GM23338 (cell line): ENCODE measurements at regions not wholly inside any gene's neighbourhood (a gene's known extent, or its start where the extent isn't known, plus 50 kb on each side); places are given as distances from the start of the nearest gene placed in this dataset.

ENCODE experiments used
- ATAC-seq: fragments of 200-7000 bp; cut with Tn5 transposase; 3 replicates; pipeline ENCODE4 v1.9.1; 2020
- DNase-seq: peaks from one replicate; pipeline ENCODE4 v3.0.0-alpha.2; 2015; ENCODE audit warnings: low spot score
- H2AFZ ChIP-seq: fragments of 200-600 bp; sonication (generic); 2 replicates; pipeline ENCODE4 v1.8.0; 2016; ENCODE audit warnings: antibody characterized with exemption, mild to moderate bottlenecking, moderate library complexity
- H3F3A ChIP-seq: fragments of 200-600 bp; sonication (generic); replicated peaks from 2 replicates; pipeline ENCODE4 v1.8.0; 2017; ENCODE audit warnings: antibody characterized with exemption, mixed run types, low read depth
- H3K27ac ChIP-seq: fragments of 200-600 bp; sonication (generic); 2 replicates; pipeline ENCODE4 v1.6.1; 2016; ENCODE audit warnings: low read depth
- H3K27me3 ChIP-seq: fragments of 200-600 bp; sonication (generic); 2 replicates; pipeline ENCODE4 v1.8.0; 2016; ENCODE audit warnings: mild to moderate bottlenecking, mixed run types, moderate library complexity; ENCODE audit not compliant: insufficient read depth
- H3K36me3 ChIP-seq: fragments of 200-600 bp; sonication (generic); 2 replicates; pipeline ENCODE4 v1.8.0; 2016; ENCODE audit warnings: mild to moderate bottlenecking; ENCODE audit not compliant: insufficient read depth
- H3K4me1 ChIP-seq: fragments of 200-600 bp; sonication (generic); 2 replicates; pipeline ENCODE4 v1.8.0; 2016; ENCODE audit warnings: mild to moderate bottlenecking, moderate library complexity; ENCODE audit not compliant: insufficient read depth
- H3K4me2 ChIP-seq: fragments of 200-600 bp; sonication (generic); 2 replicates; pipeline ENCODE4 v1.7.1; 2017; ENCODE audit warnings: mixed run types
- H3K4me3 ChIP-seq: fragments of 200-600 bp; sonication (generic); 2 replicates; pipeline ENCODE4 v1.6.1; 2016; ENCODE audit warnings: mixed run types
- H3K79me2 ChIP-seq: fragments of 200-600 bp; sonication (generic); replicated peaks from 2 replicates; pipeline ENCODE4 v1.8.0; 2017; ENCODE audit warnings: mild to moderate bottlenecking; ENCODE audit not compliant: insufficient read depth
- H3K9me2 ChIP-seq: fragments of 200-600 bp; sonication (generic); 2 replicates; pipeline ENCODE4 v1.8.0; 2017; ENCODE audit not compliant: insufficient read depth
- H4K20me1 ChIP-seq: fragments of 200-600 bp; sonication (generic); replicated peaks from 2 replicates; pipeline ENCODE4 v1.8.0; 2017; ENCODE audit warnings: mild to moderate bottlenecking; ENCODE audit not compliant: insufficient read depth
- H3K27ac Mint-ChIP-seq: 2 replicates; pipeline ENCODE4 v1.8.0; 2020; ENCODE audit warnings: inconsistent platforms, mild to moderate bottlenecking, moderate library complexity, mixed read lengths
- H3K27me3 Mint-ChIP-seq: 3 replicates; pipeline ENCODE4 v1.8.0; 2022; ENCODE audit warnings: low read depth, mild to moderate bottlenecking, moderate library complexity, mixed read lengths, inconsistent platforms; ENCODE audit not compliant: insufficient read depth, poor library complexity
- H3K36me3 Mint-ChIP-seq: 3 replicates; pipeline ENCODE4 v1.8.0; 2021; ENCODE audit warnings: low read depth, mild to moderate bottlenecking, inconsistent platforms, moderate library complexity, mixed read lengths
- H3K4me1 Mint-ChIP-seq: 3 replicates; pipeline ENCODE4 v1.8.0; 2020; ENCODE audit warnings: mild to moderate bottlenecking, inconsistent platforms, mixed read lengths
- H3K4me3 Mint-ChIP-seq: 3 replicates; pipeline ENCODE4 v1.8.0; 2021; ENCODE audit warnings: moderate library complexity, mild to moderate bottlenecking, inconsistent platforms, mixed read lengths
- H3K9me3 Mint-ChIP-seq: 3 replicates; pipeline ENCODE4 v1.8.0; 2020; ENCODE audit warnings: moderate library complexity, mild to moderate bottlenecking, inconsistent platforms, mixed read lengths
- CREB1 ChIP-seq: fragments of 250-450 bp; sonication (Bioruptor Pico); IDR thresholded peaks from 2 replicates; pipeline ENCODE4 v1.5.0; 2020; ENCODE audit warnings: low read depth, mild to moderate bottlenecking, moderate library complexity
- CTCF ChIP-seq, 2 experiments: fragments of 200-600 bp in 1 of 2; sonication (generic) in 1 of 2; conservative IDR thresholded peaks; 2 replicates each; pipeline versions ENCODE4 v1.5.1 to v1.6.1; 2016 to 2017; ENCODE audit warnings: antibody characterized with exemption in 2 of 2, low read depth in 2 of 2, mild to moderate bottlenecking in 2 of 2, moderate library complexity in 1 of 2
- ETS1 ChIP-seq: IDR thresholded peaks from 2 replicates; pipeline ENCODE4 v1.6.1; 2016; ENCODE audit warnings: antibody characterized with exemption
- EZH2 ChIP-seq: fragments of 200-600 bp; sonication (generic); IDR thresholded peaks from one replicate; pipeline ENCODE4 v1.8.0; 2017; ENCODE audit warnings: antibody characterized with exemption, mild to moderate bottlenecking, low read depth; ENCODE audit not compliant: unreplicated experiment
- EZH2phosphoT487 ChIP-seq: fragments of 200-600 bp; sonication (generic); IDR thresholded peaks from one replicate; pipeline ENCODE4 v1.8.1; 2018; ENCODE audit warnings: antibody characterized with exemption; ENCODE audit not compliant: unreplicated experiment
- JUNB ChIP-seq: IDR thresholded peaks from one replicate; pipeline ENCODE4 v1.6.1; 2016; ENCODE audit warnings: antibody characterized with exemption; ENCODE audit not compliant: unreplicated experiment
- NANOG ChIP-seq: IDR thresholded peaks from 2 replicates; pipeline ENCODE4 v1.6.1; 2016; ENCODE audit warnings: antibody characterized with exemption, borderline replicate concordance
- POLR2AphosphoS5 ChIP-seq: IDR thresholded peaks from 2 replicates; pipeline ENCODE4 v1.6.1; 2016; ENCODE audit warnings: antibody characterized with exemption, low read depth
- STAT1 ChIP-seq: IDR thresholded peaks from one replicate; pipeline ENCODE4 v1.6.1; 2016; ENCODE audit warnings: antibody characterized with exemption; ENCODE audit not compliant: unreplicated experiment
- ZNF114 ChIP-seq: fragments of 250-450 bp; sonication (Bioruptor Pico); IDR thresholded peaks from 2 replicates; pipeline ENCODE4 v1.5.0; 2020; ENCODE audit warnings: mild to moderate bottlenecking, moderate library complexity
- ZNF331 ChIP-seq: fragments of 250-450 bp; sonication (Bioruptor Pico); IDR thresholded peaks from 2 replicates; pipeline ENCODE4 v1.5.0; 2020; ENCODE audit warnings: low read depth, mild to moderate bottlenecking, moderate library complexity
- TF ChIP-seq, protein P1 (sequence below): fragments of 250-450 bp; sonication (Bioruptor Pico); IDR thresholded peaks from 2 replicates; pipeline ENCODE4 v1.5.0; 2020; ENCODE audit warnings: mild to moderate bottlenecking, moderate library complexity
- TF ChIP-seq, protein P2 (sequence below): IDR thresholded peaks from one replicate; pipeline ENCODE4 v1.6.1; 2018; ENCODE audit warnings: antibody characterized with exemption; ENCODE audit not compliant: unreplicated experiment

- H3K4me3 ChIP-seq = no peak overlapping the region
- H3K4me2 ChIP-seq = no peak overlapping the region
- no peaks in the 10 kb centered on the region for H3K36me3 ChIP-seq
- DNase-seq (no peak), ATAC-seq (no peak)
- H3F3A ChIP-seq = no peaks in the 10 kb centered on the region
- H3K9me2 ChIP-seq = no peaks in the 10 kb centered on the region; the same call in 1 of the 2 replicates
- no peak overlapping the region for H2AFZ ChIP-seq
- Mint-ChIP-seq H3K4me1 (no peaks in the 10 kb centered on the region), H3K4me3 (no peak overlapping the region), H3K9me3 (no peaks in the 10 kb centered on the region), H3K36me3 (no peaks in the 10 kb centered on the region), H3K27me3 (peaks cover 3% of the 10 kb centered on the region), H3K27ac (no peak overlapping the region)
- H3K27me3 ChIP-seq = no peaks in the 10 kb centered on the region
- no peaks in the 10 kb centered on the region for H3K4me1 ChIP-seq
- TF ChIP-seq EZH2 = no peak
- no peak for TF ChIP-seq CTCF (conservative IDR thresholded peaks at IDR 0.05; ENCODE audit: low read depth in 2 of 2)
- no peak for TF ChIP-seq EZH2phosphoT487
- TF ChIP-seq, protein P1, sequence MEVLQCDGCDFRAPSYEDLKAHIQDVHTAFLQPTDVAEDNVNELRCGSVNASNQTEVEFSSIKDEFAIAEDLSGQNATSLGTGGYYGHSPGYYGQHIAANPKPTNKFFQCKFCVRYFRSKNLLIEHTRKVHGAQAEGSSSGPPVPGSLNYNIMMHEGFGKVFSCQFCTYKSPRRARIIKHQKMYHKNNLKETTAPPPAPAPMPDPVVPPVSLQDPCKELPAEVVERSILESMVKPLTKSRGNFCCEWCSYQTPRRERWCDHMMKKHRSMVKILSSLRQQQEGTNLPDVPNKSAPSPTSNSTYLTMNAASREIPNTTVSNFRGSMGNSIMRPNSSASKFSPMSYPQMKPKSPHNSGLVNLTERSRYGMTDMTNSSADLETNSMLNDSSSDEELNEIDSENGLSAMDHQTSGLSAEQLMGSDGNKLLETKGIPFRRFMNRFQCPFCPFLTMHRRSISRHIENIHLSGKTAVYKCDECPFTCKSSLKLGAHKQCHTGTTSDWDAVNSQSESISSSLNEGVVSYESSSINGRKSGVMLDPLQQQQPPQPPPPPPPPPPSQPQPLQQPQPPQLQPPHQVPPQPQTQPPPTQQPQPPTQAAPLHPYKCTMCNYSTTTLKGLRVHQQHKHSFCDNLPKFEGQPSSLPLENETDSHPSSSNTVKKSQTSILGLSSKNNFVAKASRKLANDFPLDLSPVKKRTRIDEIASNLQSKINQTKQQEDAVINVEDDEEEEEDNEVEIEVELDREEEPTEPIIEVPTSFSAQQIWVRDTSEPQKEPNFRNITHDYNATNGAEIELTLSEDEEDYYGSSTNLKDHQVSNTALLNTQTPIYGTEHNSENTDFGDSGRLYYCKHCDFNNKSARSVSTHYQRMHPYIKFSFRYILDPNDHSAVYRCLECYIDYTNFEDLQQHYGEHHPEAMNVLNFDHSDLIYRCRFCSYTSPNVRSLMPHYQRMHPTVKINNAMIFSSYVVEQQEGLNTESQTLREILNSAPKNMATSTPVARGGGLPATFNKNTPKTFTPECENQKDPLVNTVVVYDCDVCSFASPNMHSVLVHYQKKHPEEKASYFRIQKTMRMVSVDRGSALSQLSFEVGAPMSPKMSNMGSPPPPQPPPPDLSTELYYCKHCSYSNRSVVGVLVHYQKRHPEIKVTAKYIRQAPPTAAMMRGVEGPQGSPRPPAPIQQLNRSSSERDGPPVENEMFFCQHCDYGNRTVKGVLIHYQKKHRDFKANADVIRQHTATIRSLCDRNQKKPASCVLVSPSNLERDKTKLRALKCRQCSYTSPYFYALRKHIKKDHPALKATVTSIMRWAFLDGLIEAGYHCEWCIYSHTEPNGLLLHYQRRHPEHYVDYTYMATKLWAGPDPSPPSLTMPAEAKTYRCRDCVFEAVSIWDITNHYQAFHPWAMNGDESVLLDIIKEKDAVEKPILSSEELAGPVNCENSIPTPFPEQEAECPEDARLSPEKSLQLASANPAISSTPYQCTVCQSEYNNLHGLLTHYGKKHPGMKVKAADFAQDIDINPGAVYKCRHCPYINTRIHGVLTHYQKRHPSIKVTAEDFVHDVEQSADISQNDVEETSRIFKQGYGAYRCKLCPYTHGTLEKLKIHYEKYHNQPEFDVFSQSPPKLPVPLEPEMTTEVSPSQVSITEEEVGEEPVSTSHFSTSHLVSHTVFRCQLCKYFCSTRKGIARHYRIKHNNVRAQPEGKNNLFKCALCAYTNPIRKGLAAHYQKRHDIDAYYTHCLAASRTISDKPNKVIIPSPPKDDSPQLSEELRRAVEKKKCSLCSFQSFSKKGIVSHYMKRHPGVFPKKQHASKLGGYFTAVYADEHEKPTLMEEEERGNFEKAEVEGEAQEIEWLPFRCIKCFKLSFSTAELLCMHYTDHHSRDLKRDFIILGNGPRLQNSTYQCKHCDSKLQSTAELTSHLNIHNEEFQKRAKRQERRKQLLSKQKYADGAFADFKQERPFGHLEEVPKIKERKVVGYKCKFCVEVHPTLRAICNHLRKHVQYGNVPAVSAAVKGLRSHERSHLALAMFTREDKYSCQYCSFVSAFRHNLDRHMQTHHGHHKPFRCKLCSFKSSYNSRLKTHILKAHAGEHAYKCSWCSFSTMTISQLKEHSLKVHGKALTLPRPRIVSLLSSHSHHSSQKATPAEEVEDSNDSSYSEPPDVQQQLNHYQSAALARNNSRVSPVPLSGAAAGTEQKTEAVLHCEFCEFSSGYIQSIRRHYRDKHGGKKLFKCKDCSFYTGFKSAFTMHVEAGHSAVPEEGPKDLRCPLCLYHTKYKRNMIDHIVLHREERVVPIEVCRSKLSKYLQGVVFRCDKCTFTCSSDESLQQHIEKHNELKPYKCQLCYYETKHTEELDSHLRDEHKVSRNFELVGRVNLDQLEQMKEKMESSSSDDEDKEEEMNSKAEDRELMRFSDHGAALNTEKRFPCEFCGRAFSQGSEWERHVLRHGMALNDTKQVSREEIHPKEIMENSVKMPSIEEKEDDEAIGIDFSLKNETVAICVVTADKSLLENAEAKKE (CRISPR knock-in tag) = no peak
- no peak for TF ChIP-seq JUNB
- TF ChIP-seq CREB1 = no peak
- TF ChIP-seq POLR2AphosphoS5 = no peak
- no peak for TF ChIP-seq STAT1
- no peak for TF ChIP-seq ZNF114 (CRISPR knock-in tag)
- TF ChIP-seq ZNF331 (CRISPR knock-in tag) = no peak
- no peak for TF ChIP-seq ETS1
- no peak for TF ChIP-seq NANOG
- TF ChIP-seq, protein P2, sequence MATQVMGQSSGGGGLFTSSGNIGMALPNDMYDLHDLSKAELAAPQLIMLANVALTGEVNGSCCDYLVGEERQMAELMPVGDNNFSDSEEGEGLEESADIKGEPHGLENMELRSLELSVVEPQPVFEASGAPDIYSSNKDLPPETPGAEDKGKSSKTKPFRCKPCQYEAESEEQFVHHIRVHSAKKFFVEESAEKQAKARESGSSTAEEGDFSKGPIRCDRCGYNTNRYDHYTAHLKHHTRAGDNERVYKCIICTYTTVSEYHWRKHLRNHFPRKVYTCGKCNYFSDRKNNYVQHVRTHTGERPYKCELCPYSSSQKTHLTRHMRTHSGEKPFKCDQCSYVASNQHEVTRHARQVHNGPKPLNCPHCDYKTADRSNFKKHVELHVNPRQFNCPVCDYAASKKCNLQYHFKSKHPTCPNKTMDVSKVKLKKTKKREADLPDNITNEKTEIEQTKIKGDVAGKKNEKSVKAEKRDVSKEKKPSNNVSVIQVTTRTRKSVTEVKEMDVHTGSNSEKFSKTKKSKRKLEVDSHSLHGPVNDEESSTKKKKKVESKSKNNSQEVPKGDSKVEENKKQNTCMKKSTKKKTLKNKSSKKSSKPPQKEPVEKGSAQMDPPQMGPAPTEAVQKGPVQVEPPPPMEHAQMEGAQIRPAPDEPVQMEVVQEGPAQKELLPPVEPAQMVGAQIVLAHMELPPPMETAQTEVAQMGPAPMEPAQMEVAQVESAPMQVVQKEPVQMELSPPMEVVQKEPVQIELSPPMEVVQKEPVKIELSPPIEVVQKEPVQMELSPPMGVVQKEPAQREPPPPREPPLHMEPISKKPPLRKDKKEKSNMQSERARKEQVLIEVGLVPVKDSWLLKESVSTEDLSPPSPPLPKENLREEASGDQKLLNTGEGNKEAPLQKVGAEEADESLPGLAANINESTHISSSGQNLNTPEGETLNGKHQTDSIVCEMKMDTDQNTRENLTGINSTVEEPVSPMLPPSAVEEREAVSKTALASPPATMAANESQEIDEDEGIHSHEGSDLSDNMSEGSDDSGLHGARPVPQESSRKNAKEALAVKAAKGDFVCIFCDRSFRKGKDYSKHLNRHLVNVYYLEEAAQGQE = no peak
- H3K79me2 ChIP-seq = no peaks in the 10 kb centered on the region
- no peaks in the 10 kb centered on the region for H4K20me1 ChIP-seq
- no peak overlapping the region for H3K27ac ChIP-seq
These were observed 883.4 kb upstream of the B3GALT2 start for GRCh38 chr1:194069831-194070218.
